AG10803 (cell line): ENCODE measurements at regions not wholly inside any gene's neighbourhood (a gene's known extent, or its start where the extent isn't known, plus 50 kb on each side); places are given as distances from the start of the nearest gene placed in this dataset.
A peak's percentile ranks its signal among the peaks of the same experiment; 100 is the strongest.

ENCODE experiments used
- DNase-seq: peaks from one replicate; pipeline ENCODE4 v3.0.0; 2010; ENCODE audit warnings: low read depth
- H3K4me3 ChIP-seq: 2 replicates; pipeline ENCODE4 v1.5.1; 2011; ENCODE audit warnings: mild to moderate bottlenecking, low read length, control low read depth
- CTCF ChIP-seq: conservative IDR thresholded peaks from 2 replicates; pipeline ENCODE4 v1.5.1; 2011; ENCODE audit warnings: mild to moderate bottlenecking, low read length, control low read depth, inconsistent platforms

- no peak overlapping the region for H3K4me3 ChIP-seq
- no peak for TF ChIP-seq CTCF
- DNase-seq = no peak
Measured at GRCh38 chr12:89172224-89172623, 180.1 kb downstream of the DUSP6 start.

- H3K4me3 ChIP-seq = no peak overlapping the region
- DNase-seq = no peak
- no peak for TF ChIP-seq CTCF
Measured at GRCh38 chr12:89169321-89169720, 183.0 kb downstream of the DUSP6 start.

GRCh38 chr12:89167986-89168385, 184.3 kb downstream of the DUSP6 start:
- H3K4me3 ChIP-seq = no peak overlapping the region
- TF ChIP-seq CTCF = no peak
- DNase-seq = no peak

GRCh38 chr12:89166525-89166934, 185.8 kb downstream of the DUSP6 start:
- TF ChIP-seq CTCF = no peak
- H3K4me3 ChIP-seq = no peak overlapping the region
- peak; percentile 47 for DNase-seq

GRCh38 chr12:89166121-89166520, 186.2 kb downstream of the DUSP6 start:
- TF ChIP-seq CTCF = no peak
- DNase-seq = no peak
- H3K4me3 ChIP-seq = no peak overlapping the region

GRCh38 chr12:89165703-89166102, 186.6 kb downstream of the DUSP6 start:
- TF ChIP-seq CTCF = no peak
- no peak for DNase-seq

GRCh38 chr12:89163918-89164317, 188.4 kb downstream of the DUSP6 start:
- TF ChIP-seq CTCF = no peak
- no peak for DNase-seq
- H3K4me3 ChIP-seq = no peak overlapping the region

More at GRCh38 chr12:89165703-89166102, 186.6 kb downstream of the DUSP6 start:
- no peak overlapping the region for H3K4me3 ChIP-seq
